Activated CD4-positive, alpha-beta T cell treated with anti-CD3 and anti-CD28 coated beads, Interleukin-2, amount 50 U/mL, for 4 hours (primary cell): ENCODE measurements at regions not wholly inside any gene's neighbourhood (a gene's known extent, or its start where the extent isn't known, plus 50 kb on each side); places are given as distances from the start of the nearest gene placed in this dataset.

ENCODE experiments used
- DNase-seq, 2 experiments: peaks; one replicate each; pipeline ENCODE4 v3.0.0-alpha.2; 2020

DNA sequence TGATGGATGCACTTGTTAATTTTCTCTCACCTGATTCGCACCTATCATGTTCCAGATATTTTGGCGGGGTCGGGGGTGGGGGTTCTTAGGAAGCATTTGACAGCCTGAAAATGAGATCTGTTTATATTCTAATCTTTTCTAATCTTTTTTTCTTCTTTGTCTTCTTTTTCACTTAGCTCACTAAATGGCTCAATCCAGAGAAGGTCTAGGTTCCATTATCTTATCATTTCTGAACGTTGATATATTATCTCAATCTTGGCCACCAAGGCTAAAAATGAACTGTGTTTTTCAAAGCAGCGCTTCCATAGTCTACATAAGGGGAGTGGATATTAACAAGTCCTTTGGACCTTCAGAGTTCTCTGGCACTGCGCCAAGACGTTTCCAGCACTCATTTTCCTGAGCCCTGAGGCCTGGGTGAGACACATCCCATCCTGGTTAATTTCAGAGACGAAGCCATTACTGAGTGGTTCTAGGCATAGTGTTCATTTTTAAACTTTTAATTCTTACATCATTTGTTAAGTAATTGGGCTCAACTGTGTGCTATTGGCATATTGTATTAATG, 229.0 kb downstream of the SOX11 start:
- no peak for DNase-seq

DNA sequence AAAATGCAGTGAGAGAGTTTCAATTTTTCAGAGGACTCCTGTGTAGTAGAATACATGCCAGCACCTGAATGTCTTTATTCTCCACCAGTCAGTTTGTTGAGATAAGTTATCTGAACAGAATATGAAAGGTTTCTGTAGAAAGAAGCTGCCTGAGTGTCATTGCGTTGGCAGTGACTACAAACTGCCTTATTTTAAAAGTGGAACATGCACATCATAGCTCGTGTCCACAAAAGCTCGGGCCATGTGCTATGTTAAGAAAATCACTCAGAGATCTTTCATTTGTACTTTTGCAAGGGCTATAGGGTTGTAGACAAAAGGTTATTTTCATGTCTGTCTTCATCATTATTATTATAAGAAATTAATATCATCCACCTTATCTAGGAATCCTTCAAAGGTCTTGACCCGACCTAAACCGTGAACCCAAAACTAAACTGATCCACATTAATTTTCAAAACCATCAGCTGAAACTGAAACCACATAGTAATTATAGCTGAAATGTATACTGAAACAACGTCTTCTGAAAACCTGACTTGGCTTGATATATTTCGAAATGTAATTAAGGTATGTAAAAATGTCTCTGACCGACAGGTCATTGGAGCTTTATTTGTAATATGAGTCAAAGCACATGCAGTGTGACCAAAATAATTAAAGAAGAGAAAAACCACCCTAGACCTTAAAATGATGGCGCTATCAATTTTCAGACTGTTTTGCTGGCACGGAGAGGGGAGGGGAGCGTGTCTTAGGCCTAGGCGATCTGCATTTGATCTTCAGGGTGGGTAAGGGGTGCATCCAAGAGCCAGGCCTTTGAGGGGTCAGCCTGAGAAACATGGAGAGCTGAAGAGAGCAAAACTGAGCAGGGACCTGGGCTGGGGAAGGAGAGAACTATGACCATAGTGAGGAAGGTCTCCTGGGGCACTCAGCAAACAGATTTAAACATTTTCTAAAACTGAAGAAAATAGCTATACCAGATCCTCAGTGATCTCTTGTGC, 232.1 kb downstream of the SOX11 start:
- DNase-seq: no peak

- no peak for DNase-seq
Measured at GRCh38 chr2:5925604-5926003, 233.4 kb downstream of the SOX11 start.

DNA sequence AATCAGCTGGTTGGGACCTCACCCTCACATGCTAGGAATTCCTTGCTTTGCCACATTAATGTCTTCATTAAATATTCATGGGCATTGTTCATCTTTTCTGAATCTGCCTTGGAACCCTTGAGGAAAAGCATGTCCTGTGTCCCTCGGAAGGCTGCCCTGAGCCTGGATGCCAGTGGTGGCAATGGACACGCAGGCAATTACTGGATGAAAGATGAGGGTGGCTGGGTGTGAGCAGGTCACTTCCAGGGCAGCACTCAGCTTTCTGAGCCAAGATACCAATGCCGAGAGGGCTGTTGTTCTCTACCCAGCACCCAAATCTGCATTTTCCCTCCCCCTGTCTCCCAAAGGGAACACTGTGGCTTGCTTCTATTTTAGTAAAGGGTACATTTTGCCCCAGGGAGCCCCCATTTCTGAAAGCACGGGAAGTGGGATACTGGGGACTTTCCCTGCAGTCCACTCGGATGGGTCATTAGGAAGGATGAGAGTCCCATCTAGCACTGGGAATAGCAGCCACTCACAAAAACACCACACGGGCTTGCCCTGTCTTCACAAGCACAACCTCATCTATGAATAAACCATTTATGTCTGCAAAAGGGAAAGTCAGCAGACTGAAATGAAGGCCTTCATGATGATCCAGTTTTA, 234.8 kb downstream of the SOX11 start:
- DNase-seq: no peak

GRCh38 chr2:5932556-5933469, 240.6 kb downstream of the SOX11 start:
- no peak for DNase-seq

GRCh38 chr2:5933669-5934068, 241.5 kb downstream of the SOX11 start:
- DNase-seq: no peak

DNA sequence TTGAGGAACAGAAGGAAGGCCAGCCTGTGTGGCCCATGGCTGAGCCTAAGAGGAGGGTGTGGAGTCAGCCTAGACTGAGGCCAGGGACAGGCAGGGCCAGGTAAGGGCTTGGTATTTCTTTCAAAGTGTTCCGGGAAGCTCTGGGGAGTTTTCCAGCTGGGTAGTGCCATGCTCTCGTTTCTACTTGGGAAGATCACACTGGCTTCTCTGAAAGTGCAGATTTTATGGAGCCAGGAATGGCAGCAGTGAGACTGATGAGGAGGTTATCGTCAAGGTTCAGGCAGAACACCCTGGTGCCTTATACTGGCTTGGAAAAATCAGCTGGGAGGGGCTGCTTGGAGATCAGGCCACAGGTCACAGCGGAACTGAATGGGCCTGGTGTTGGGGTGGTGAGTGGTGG, 245.1 kb downstream of the SOX11 start:
- no peak for DNase-seq

DNA sequence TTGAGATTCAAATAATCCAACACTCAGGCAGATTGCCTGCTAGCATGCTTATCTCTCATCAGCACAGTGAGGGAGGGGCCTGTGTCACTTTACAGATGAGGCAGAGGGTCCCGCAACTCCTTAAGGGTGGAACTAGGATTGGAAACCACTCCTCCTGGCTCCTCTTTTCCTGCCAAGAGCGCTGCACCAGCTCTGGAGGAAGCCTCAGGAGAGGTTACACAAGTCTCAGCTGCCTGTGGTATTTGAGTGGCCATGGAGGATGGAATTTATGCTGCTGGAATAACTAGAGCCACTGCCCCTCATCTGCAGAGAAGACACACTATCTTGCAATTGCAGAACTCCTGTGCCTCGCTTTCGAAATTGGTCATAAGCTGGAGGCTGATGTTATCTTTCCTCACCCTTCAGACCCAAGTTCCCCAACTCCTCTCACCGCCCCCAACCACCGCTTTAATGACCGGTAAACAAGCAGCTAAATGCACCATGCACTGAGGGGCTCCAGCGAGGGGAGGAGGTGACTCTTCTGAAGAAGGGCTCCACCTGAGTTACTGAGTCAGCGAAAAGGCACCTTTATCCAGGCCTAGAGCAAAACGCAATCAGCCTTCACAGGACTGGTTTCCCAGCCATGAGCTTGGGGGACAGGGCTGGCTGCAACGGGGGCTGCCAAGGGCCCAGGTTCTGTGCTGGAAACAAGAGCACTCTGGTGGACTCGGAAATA, 245.8 kb downstream of the SOX11 start:
- DNase-seq: no peak

- no peak for DNase-seq
Measured at GRCh38 chr2:5938566-5938896, 246.3 kb downstream of the SOX11 start.

DNA sequence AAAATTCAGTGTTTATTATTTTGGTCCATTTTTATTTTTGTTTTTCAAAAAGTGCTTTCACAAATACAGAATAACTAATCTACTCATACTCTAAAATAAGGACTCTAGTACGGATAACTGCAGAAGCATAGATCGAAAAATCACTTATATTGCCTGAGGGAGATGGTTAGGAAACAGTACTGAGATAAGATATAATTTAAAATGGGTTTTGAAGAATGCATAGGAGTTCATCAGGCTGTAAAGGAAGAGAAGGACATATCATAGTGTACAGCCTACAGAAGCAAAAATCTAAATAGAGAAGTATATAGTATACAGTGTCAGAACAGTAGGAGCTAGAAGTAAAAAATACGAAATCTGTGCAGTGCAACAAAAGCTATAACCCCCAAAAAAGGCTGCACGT, 247.4 kb downstream of the SOX11 start:
- DNase-seq: no peak

- DNase-seq: no peak
Measured at GRCh38 chr2:5940596-5941535, 248.7 kb downstream of the SOX11 start.

DNA sequence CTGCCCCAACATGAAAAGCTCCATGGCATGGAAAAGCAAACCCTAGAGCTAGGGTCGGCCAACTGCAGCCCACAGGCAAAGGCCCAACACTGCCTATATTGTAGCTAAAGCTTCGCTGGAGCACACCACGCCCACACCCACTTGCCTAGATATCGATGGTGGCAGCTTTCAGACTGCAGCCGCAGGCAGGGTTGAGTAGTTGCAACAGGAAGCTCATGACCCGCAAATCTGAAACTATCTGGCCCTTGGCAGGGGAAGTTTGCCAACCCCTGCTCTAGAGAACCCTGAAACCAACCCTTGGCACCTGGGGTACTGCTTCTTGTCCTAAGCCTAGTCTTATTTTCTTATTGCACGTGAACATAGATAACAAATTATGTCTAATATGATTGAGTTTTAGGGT, 250.0 kb downstream of the SOX11 start:
- no peak for DNase-seq

GRCh38 chr2:5945742-5946141, 253.6 kb downstream of the SOX11 start:
- no peak for DNase-seq

DNA sequence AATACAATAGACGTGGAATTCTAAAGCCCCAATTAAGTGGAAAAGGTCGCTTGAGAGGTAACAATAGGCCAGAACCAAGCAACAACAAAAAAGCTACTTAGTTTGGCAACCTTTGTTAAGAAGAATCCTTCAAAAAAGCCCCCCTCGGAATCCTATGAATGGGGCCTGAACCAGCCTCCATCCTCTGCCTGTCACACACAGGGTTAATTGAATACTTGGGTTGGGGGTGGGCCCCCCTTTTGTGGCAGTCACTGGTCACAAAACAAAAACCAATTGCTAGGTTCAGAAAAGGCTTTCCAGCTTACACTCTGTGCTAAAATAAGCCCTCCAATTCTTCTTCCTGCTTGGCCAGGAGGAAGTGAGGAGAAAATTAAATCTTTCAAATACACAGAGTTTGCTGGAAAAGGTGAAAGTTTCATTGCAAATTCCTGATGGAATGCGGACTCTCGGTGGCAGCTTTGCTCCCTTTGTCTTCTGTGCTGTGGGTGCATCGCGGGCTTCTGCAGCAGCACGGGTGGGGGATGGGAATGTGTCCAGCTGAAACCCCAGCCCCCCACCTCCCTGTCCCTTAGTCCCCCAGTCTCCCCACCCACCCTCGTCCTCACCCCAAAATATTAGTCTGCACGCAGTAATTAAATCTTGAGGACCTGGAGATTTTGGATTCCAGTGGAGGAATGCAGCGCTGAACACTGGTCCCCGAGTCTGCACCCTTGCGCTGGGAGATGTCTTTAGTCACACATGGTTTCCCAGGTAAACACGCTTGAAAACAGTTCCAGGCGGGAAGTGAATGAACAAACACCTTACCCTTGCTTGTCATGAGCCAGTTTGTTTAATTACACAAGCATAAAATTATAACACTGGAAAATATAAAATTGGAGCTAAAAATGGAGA, 254.3 kb downstream of the SOX11 start:
- no peak for DNase-seq

- DNase-seq: no peak
Measured at GRCh38 chr2:5950736-5951135, 258.6 kb downstream of the SOX11 start.

DNA sequence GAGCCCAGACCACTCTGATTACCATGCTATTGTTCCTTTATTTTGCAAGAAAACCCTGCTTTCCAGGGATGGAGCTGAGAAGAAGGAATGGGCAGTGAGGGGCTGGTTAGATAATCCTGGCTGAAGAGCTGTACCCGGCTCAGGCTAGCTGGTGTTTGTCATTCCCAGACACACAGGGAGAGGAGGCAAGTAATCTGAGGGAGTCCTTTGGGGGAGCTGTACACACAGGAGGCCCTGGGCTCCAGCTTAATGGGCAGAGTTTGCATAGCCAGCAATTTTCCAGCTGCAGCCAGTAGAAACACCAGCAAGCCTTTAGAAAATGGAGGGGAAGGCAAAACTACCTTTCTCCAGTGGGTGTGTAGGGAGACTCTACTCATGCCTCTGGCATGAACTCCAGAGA, 259.3 kb downstream of the SOX11 start:
- no peak for DNase-seq

- no peak for DNase-seq
Measured at GRCh38 chr2:5953525-5953924, 261.3 kb downstream of the SOX11 start.

GRCh38 chr2:5954509-5954908, 262.3 kb downstream of the SOX11 start:
- no peak for DNase-seq

DNA sequence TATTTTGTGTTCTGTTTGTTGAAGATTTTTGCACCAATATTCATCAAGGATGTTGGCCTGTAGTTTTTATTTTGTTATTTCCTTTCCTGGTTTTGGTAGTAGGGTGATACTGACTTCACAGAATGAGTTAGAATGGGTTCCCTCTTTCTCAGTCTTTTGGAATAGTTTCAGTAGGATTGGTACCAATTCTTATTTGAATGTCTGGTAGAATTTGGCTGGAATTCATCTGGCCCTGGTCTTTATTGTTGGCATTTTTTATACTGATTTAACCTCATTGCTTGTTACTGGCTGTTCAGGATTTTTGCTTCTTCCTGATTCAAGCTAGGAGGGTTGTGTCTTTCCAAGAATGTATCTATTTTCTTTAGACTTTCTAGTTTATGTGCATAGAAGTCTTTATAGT, 263.7 kb downstream of the SOX11 start:
- DNase-seq: no peak
